ENCODE measurements at regions not wholly inside any gene's neighbourhood (a gene's known extent, or its start where the extent isn't known, plus 50 kb on each side); places are given as distances from the start of the nearest gene placed in this dataset.
"Not testable (repeated sequence)": the region's sequence is repeated elsewhere in the genome, so short reads cannot be mapped to it uniquely, and the experiment has no call there.

GRCh38 chr9:38127271-38127839, 58.3 kb upstream of the SHB start:
- no peak overlapping the region for H3K27ac ChIP-seq (ENCODE audit: low read depth, low read length)
- peaks cover 8% of the 10 kb centered on the region; the same call in 1 of the 2 replicates for H3K27me3 ChIP-seq (ENCODE audit: control insufficient read depth, low read length)
- H3K4me2 ChIP-seq (ENCODE audit: low read length), result no peak overlapping the region

GRCh38 chr9:38126730-38127129, 57.7 kb upstream of the SHB start:
- no peaks in the 10 kb centered on the region for H3K36me3 ChIP-seq (ENCODE audit: control insufficient read depth, low read length)
- H3K9me3 ChIP-seq (ENCODE audit: control insufficient read depth, insufficient read depth, low read length), result no peaks in the 10 kb centered on the region
- no peaks in the 10 kb centered on the region for H4K20me1 ChIP-seq (ENCODE audit: control insufficient read depth, insufficient read depth, low read depth, low read length)
- H3K9me2 ChIP-seq (replicated peaks; ENCODE audit: control insufficient read depth, low read length), result no peaks in the 10 kb centered on the region
- no peak overlapping the region for H3K4me2 ChIP-seq (ENCODE audit: low read length)
- TF ChIP-seq EZH2phosphoT487 (IDR thresholded peaks at IDR 0.05; ENCODE audit: borderline replicate concordance, low read length) (no peak), CTCF (IDR thresholded peaks at IDR 0.05; ENCODE audit: low read depth, low read length, poor library complexity, severe bottlenecking) (no peak)
- peaks cover 8% of the 10 kb centered on the region; the same call in 1 of the 2 replicates for H3K27me3 ChIP-seq (ENCODE audit: control insufficient read depth, low read length)
- no peaks in the 10 kb centered on the region for H3F3A ChIP-seq (ENCODE audit: control insufficient read depth, insufficient read depth)
- H3K4me3 ChIP-seq (ENCODE audit: low read length), result no peak overlapping the region
- H3K27ac ChIP-seq (ENCODE audit: low read depth, low read length), result no peak overlapping the region
- no peaks in the 10 kb centered on the region for H3K4me1 ChIP-seq (ENCODE audit: control insufficient read depth, low read length)
- no peaks in the 10 kb centered on the region for H3K79me2 ChIP-seq (ENCODE audit: control insufficient read depth, low read length)

More at GRCh38 chr9:38127271-38127839, 58.3 kb upstream of the SHB start:
- H3K9me3 ChIP-seq (ENCODE audit: control insufficient read depth, insufficient read depth, low read length), result no peaks in the 10 kb centered on the region
- no peaks in the 10 kb centered on the region for H3K36me3 ChIP-seq (ENCODE audit: control insufficient read depth, low read length)
- H3K9me2 ChIP-seq (replicated peaks; ENCODE audit: control insufficient read depth, low read length), result no peaks in the 10 kb centered on the region
- no peaks in the 10 kb centered on the region for H3F3A ChIP-seq (ENCODE audit: control insufficient read depth, insufficient read depth)
- no peak overlapping the region for H3K4me3 ChIP-seq (ENCODE audit: low read length)
- no peaks in the 10 kb centered on the region for H3K4me1 ChIP-seq (ENCODE audit: control insufficient read depth, low read length)
- no peaks in the 10 kb centered on the region for H3K79me2 ChIP-seq (ENCODE audit: control insufficient read depth, low read length)
- TF ChIP-seq CTCF (IDR thresholded peaks at IDR 0.05; ENCODE audit: low read depth, low read length, poor library complexity, severe bottlenecking), result no peak
- TF ChIP-seq EZH2phosphoT487 (IDR thresholded peaks at IDR 0.05; ENCODE audit: borderline replicate concordance, low read length), result no peak
- no peaks in the 10 kb centered on the region for H4K20me1 ChIP-seq (ENCODE audit: control insufficient read depth, insufficient read depth, low read depth, low read length)

DNA sequence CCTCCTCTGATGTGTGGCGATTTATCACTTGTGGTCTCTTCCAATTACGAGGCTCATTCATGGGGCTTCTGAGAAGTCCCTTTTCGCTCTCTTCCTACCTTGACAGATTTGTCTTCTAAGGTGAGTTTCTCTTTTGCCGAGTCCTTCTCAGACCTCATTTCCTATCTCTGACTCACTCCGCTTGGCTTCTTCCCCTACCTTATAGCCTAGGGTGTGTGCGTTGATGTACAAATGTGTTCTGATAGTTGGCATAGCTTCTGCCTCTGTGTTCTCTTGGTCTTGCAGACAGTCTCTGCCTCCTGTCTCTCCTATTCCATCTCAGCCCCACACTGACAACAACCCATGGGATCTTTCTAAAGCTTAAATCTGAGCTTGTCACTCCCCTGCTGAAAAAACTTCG, 56.9 kb upstream of the SHB start:
- no peaks in the 10 kb centered on the region for H3K4me1 ChIP-seq (ENCODE audit: control insufficient read depth, low read length)
- no peaks in the 10 kb centered on the region for H3K9me2 ChIP-seq (replicated peaks; ENCODE audit: control insufficient read depth, low read length)
- H3K4me3 ChIP-seq (ENCODE audit: low read length), result no peak overlapping the region
- no peaks in the 10 kb centered on the region for H3F3A ChIP-seq (ENCODE audit: control insufficient read depth, insufficient read depth)
- no peak overlapping the region for H3K27ac ChIP-seq (ENCODE audit: low read depth, low read length)
- peaks cover 6% of the 10 kb centered on the region; the same call in 1 of the 2 replicates for H3K27me3 ChIP-seq (ENCODE audit: control insufficient read depth, low read length)
- TF ChIP-seq CTCF (IDR thresholded peaks at IDR 0.05; ENCODE audit: low read depth, low read length, poor library complexity, severe bottlenecking), result no peak
- no peak for TF ChIP-seq EZH2phosphoT487 (IDR thresholded peaks at IDR 0.05; ENCODE audit: borderline replicate concordance, low read length)
- H3K9me3 ChIP-seq (ENCODE audit: control insufficient read depth, insufficient read depth, low read length), result no peaks in the 10 kb centered on the region
- H3K36me3 ChIP-seq (ENCODE audit: control insufficient read depth, low read length), result no peaks in the 10 kb centered on the region
- H3K4me2 ChIP-seq (ENCODE audit: low read length), result no peak overlapping the region
- no peaks in the 10 kb centered on the region for H3K79me2 ChIP-seq (ENCODE audit: control insufficient read depth, low read length)
- H4K20me1 ChIP-seq (ENCODE audit: control insufficient read depth, insufficient read depth, low read depth, low read length), result no peaks in the 10 kb centered on the region

GRCh38 chr9:38123359-38123758, 54.3 kb upstream of the SHB start:
- H3K27ac ChIP-seq (ENCODE audit: low read depth, low read length); H3K4me1 ChIP-seq (ENCODE audit: control insufficient read depth, low read length); H3K4me3 ChIP-seq (ENCODE audit: low read length); H3K36me3 ChIP-seq (ENCODE audit: control insufficient read depth, low read length); H3K27me3 ChIP-seq (ENCODE audit: control insufficient read depth, low read length); H3K79me2 ChIP-seq (ENCODE audit: control insufficient read depth, low read length); H4K20me1 ChIP-seq (ENCODE audit: control insufficient read depth, insufficient read depth, low read depth, low read length); H3K9me3 ChIP-seq (ENCODE audit: control insufficient read depth, insufficient read depth, low read length); H3F3A ChIP-seq (ENCODE audit: control insufficient read depth, insufficient read depth); H3K9me2 ChIP-seq (replicated peaks; ENCODE audit: control insufficient read depth, low read length); H3K4me2 ChIP-seq (ENCODE audit: low read length): not testable (repeated sequence)
